HG02759 (cell line): ENCODE measurements at regions not wholly inside any gene's neighbourhood (a gene's known extent, or its start where the extent isn't known, plus 50 kb on each side); places are given as distances from the start of the nearest gene placed in this dataset.
A peak's percentile ranks its signal among the peaks of the same experiment; 100 is the strongest.
"Not testable (repeated sequence)": the region's sequence is repeated elsewhere in the genome, so short reads cannot be mapped to it uniquely, and the experiment has no call there.

Experiments
- ATAC-seq: cut with Tn5 transposase; IDR thresholded peaks from one replicate; pipeline ENCODE4 v1.9.1; 2021; ENCODE audit warnings: mild to moderate bottlenecking, moderate library complexity; ENCODE audit not compliant: unreplicated experiment

- ATAC-seq = peak; percentile 86
Measured at GRCh38 chr2:67616749-67617148, 219.6 kb downstream of the ETAA1 start.

- ATAC-seq = no peak
Measured at GRCh38 chr2:67619204-67619603, 222.1 kb downstream of the ETAA1 start.

GRCh38 chr2:67623741-67624140 lies 226.6 kb downstream of the ETAA1 start:
- not testable (repeated sequence) for ATAC-seq

- no peak for ATAC-seq
Measured at GRCh38 chr2:67625178-67625577, 228.0 kb downstream of the ETAA1 start.

GRCh38 chr2:67625690-67626475 lies 228.8 kb downstream of the ETAA1 start:
- no peak for ATAC-seq

GRCh38 chr2:67626656-67627055 lies 229.5 kb downstream of the ETAA1 start:
- ATAC-seq = no peak

GRCh38 chr2:67627456-67628207 lies 230.5 kb downstream of the ETAA1 start:
- no peak for ATAC-seq

- no peak for ATAC-seq
Measured at GRCh38 chr2:67628892-67629291, 231.8 kb downstream of the ETAA1 start.

GRCh38 chr2:67631483-67631882 lies 234.3 kb downstream of the ETAA1 start:
- ATAC-seq = no peak

- ATAC-seq = no peak
Measured at GRCh38 chr2:67633212-67633856, 236.2 kb downstream of the ETAA1 start.

GRCh38 chr2:67638146-67638545 lies 241.0 kb downstream of the ETAA1 start:
- no peak for ATAC-seq

- ATAC-seq = no peak
Measured at GRCh38 chr2:67641312-67642045, 244.3 kb downstream of the ETAA1 start.

GRCh38 chr2:67642046-67642382 lies 244.9 kb downstream of the ETAA1 start:
- ATAC-seq = no peak

GRCh38 chr2:67642961-67643360 lies 245.8 kb downstream of the ETAA1 start:
- ATAC-seq = no peak

GRCh38 chr2:67645280-67646138 lies 248.4 kb downstream of the ETAA1 start:
- no peak for ATAC-seq

- no peak for ATAC-seq
Measured at GRCh38 chr2:67646714-67647333, 249.7 kb downstream of the ETAA1 start.

GRCh38 chr2:67649331-67650261 lies 252.5 kb downstream of the ETAA1 start:
- no peak for ATAC-seq

- ATAC-seq = peak; percentile 62
Measured at GRCh38 chr2:67650291-67651133, 253.4 kb downstream of the ETAA1 start.
